Eye (tissue), 1 donor: ENCODE measurements at regions not wholly inside any gene's neighbourhood (a gene's known extent, or its start where the extent isn't known, plus 50 kb on each side); places are given as distances from the start of the nearest gene placed in this dataset.
"Not testable (repeated sequence)": the region's sequence is repeated elsewhere in the genome, so short reads cannot be mapped to it uniquely, and the experiment has no call there.

Source experiments
- DNase-seq: peaks from one replicate; pipeline ENCODE4 v3.0.0-alpha.2; 2015

GRCh38 chr1:83505148-83505547 lies 493.8 kb downstream of the TTLL7 start:
- no peak for DNase-seq

GRCh38 chr1:83503153-83503552 lies 495.8 kb downstream of the TTLL7 start:
- DNase-seq, result no peak

- no peak for DNase-seq
Observed at GRCh38 chr1:83500987-83501591, 497.8 kb downstream of the TTLL7 start.

- no peak for DNase-seq
Observed at GRCh38 chr1:83500531-83500930, 498.4 kb downstream of the TTLL7 start.

- no peak for DNase-seq
Observed at GRCh38 chr1:83499998-83500397, 498.9 kb downstream of the TTLL7 start.

GRCh38 chr1:83497563-83497962 lies 501.4 kb downstream of the TTLL7 start:
- DNase-seq, result no peak

- DNase-seq, result no peak
Observed at GRCh38 chr1:83495560-83495959, 503.4 kb downstream of the TTLL7 start.

- DNase-seq, result no peak
Observed at GRCh38 chr1:83493633-83494032, 505.3 kb downstream of the TTLL7 start.

- no peak for DNase-seq
Observed at GRCh38 chr1:83491930-83492329, 507.0 kb downstream of the TTLL7 start.

- DNase-seq, result no peak
Observed at GRCh38 chr1:83490988-83491387, 507.9 kb downstream of the TTLL7 start.

GRCh38 chr1:83488105-83488504 lies 510.8 kb downstream of the TTLL7 start:
- DNase-seq, result not testable (repeated sequence)

GRCh38 chr1:83487460-83487859 lies 511.5 kb downstream of the TTLL7 start:
- DNase-seq, result not testable (repeated sequence)

GRCh38 chr1:83485314-83486019 lies 513.5 kb downstream of the TTLL7 start:
- DNase-seq, result not testable (repeated sequence)

- not testable (repeated sequence) for DNase-seq
Observed at GRCh38 chr1:83481284-83481683, 517.6 kb downstream of the TTLL7 start.

- DNase-seq, result not testable (repeated sequence)
Observed at GRCh38 chr1:83479591-83480239, 519.2 kb downstream of the TTLL7 start.

- DNase-seq, result peak; percentile 31
Observed at GRCh38 chr1:83478127-83478526, 520.8 kb downstream of the TTLL7 start.

GRCh38 chr1:83476518-83476917 lies 522.4 kb downstream of the TTLL7 start:
- DNase-seq, result not testable (repeated sequence)

GRCh38 chr1:83474946-83475345 lies 524.0 kb downstream of the TTLL7 start:
- DNase-seq, result not testable (repeated sequence)

- not testable (repeated sequence) for DNase-seq
Observed at GRCh38 chr1:83473986-83474385, 524.9 kb downstream of the TTLL7 start.

- not testable (repeated sequence) for DNase-seq
Observed at GRCh38 chr1:83472066-83472465, 526.9 kb downstream of the TTLL7 start.

GRCh38 chr1:83471272-83471671 lies 527.7 kb downstream of the TTLL7 start:
- not testable (repeated sequence) for DNase-seq

GRCh38 chr1:83468336-83468735 lies 530.6 kb downstream of the TTLL7 start:
- DNase-seq, result not testable (repeated sequence)

GRCh38 chr1:83457735-83458248 lies 541.1 kb downstream of the TTLL7 start:
- DNase-seq, result not testable (repeated sequence)

- DNase-seq, result not testable (repeated sequence)
Observed at GRCh38 chr1:83457281-83457680, 541.7 kb downstream of the TTLL7 start.
